ENCODE measurements at regions not wholly inside any gene's neighbourhood (a gene's known extent, or its start where the extent isn't known, plus 50 kb on each side); places are given as distances from the start of the nearest gene placed in this dataset.
"Not testable (repeated sequence)": the region's sequence is repeated elsewhere in the genome, so short reads cannot be mapped to it uniquely, and the experiment has no call there.

GRCh38 chr16:72654535-72654934, 393.4 kb downstream of the ZFHX3 start:
- DNase-seq: no peak

- DNase-seq: no peak
These were observed 398.5 kb downstream of the ZFHX3 start for GRCh38 chr16:72649254-72649944.

- DNase-seq: no peak
These were observed 401.3 kb downstream of the ZFHX3 start for GRCh38 chr16:72646615-72647014.

DNA sequence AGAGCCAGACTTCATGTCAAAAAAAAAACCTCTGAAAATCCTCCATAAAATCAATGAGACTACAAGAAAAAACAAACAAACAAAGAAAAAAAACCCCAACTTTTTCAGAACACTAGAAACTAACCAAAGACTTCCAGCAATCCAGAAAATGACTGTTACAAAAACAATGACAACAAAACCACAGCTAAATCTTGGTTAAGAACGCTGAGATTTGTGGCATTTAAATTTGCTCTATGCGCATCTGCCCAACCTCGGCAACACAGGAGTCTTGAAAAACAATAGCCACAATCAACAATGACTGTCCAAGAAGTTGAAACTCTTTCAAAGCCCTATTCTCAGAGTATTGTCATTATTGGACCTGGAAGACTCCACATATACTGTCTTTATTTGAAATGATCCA, 402.4 kb downstream of the ZFHX3 start:
- no peak for DNase-seq

DNA sequence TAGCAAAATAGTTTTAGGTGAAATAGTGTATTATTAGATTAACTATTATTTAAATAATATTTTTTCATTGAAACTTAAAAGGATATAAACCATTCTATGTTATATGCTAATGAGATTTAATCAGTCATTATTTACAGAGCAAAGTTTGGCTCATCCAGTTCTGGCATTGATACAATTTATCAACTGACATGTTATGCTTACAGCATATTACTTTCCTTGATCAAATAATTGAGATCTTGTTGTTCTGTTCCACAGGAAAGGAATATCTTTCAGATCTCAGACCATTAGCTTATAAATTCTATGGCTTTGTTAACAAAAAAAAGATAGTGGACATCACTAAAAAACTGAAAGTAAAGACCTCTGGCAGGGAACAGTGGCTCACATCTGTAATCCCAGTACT, 403.0 kb downstream of the ZFHX3 start:
- DNase-seq: no peak

DNA sequence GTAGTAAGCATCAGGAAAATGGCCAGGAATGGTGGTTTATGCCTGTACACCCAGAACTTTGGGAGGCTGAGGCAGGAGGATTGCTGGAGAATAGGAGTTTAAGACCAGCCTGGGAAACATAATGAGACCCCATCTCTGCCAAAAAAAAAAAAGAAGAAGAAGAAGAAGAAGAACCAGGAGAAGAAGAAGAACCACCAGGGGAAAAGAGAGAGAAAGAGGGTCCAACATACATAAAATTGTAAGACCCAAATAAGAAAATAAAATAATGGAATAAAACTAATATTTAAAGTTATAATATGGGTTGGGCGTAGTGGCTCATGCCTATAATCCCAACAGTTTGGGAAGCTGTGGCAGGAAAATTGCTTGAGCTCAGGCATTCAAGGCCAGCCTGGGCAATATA, 408.4 kb downstream of the ZFHX3 start:
- DNase-seq: no peak

GRCh38 chr16:72637306-72637705, 410.6 kb downstream of the ZFHX3 start:
- no peak for DNase-seq

GRCh38 chr16:72635694-72636093, 412.2 kb downstream of the ZFHX3 start:
- DNase-seq: no peak

DNA sequence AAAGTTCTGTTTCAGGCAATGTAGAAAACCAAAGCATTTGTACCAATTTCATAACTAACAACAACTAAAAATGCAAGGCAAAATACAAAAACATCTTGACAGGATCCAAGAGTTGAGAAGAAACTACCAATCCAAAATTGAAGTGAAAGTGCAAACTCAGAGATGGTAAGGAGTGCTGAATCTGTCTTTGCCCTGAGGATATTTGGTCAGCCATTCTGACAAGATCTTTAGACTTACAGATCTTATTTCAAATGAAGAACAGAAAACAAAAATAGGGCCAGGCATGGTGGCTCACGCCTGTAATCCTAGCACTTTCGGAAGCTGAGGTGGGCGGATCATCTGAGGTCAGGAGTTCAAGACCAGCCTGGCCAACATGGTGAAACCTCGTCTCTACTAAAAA, 412.8 kb downstream of the ZFHX3 start:
- DNase-seq: no peak

- not testable (repeated sequence) for DNase-seq
These were observed 420.6 kb downstream of the ZFHX3 start for GRCh38 chr16:72627182-72627896.

- DNase-seq: no peak
These were observed 421.3 kb downstream of the ZFHX3 start for GRCh38 chr16:72626623-72627022.

DNA sequence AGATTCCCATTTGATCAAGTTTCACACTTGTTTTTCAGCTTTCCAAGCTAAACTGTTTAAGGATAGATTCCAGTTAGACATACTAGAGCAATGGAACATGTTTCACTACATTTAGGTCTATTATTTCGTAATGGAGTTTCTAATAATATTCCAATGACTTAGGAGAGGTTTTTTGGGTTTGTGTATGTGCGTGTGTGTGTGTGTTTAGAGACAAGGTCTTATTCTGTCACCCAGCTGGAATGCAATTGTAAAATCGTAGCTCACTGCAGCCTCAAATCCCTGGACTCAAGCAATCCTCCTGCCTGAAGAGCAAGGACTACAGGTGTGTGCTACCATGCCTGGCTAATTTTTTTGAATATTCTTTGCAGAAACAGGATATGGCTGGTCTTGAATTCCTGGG, 426.3 kb downstream of the ZFHX3 start:
- DNase-seq: no peak

GRCh38 chr16:72620853-72621252, 427.1 kb downstream of the ZFHX3 start:
- DNase-seq: no peak

DNA sequence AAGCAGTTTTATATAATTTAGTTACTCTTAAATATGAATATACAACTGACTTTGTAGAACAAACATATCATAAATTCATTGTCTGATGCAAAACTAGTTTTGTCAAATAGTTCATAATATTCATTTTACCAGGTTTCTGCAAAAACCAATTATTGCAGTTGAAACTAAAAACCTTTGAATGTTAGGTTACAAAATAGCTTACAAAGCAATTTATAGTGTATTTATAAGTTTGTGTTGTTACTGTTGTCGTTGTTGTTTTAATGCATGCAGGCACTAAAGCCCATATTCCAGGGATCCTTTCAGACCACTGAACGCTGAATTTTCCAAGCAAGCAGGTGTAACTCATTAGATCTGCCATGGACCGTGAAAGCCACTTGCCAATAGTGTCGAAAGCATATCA, 427.6 kb downstream of the ZFHX3 start:
- no peak for DNase-seq

DNA sequence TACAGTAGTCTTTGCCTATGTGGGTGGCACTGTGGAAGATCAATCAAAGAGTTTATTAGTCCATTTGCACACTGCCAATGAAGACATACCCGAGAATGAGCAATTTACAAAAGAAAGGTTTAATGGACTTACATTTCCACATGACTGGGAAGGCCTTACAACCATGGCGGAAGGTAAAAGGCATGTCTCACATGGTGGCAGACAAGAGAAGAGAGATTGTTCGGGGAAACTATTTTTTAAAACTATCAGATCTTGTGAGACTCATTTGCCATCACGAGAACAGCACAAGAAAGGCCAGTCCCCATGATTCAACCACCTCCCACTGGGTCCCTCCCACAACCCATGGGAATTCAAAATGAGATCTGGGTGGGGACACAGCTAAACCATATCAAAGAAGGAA, 432.1 kb downstream of the ZFHX3 start:
- DNase-seq: no peak

GRCh38 chr16:72612718-72613117, 435.2 kb downstream of the ZFHX3 start:
- DNase-seq: no peak

GRCh38 chr16:72612256-72612655, 435.7 kb downstream of the ZFHX3 start:
- no peak for DNase-seq

DNA sequence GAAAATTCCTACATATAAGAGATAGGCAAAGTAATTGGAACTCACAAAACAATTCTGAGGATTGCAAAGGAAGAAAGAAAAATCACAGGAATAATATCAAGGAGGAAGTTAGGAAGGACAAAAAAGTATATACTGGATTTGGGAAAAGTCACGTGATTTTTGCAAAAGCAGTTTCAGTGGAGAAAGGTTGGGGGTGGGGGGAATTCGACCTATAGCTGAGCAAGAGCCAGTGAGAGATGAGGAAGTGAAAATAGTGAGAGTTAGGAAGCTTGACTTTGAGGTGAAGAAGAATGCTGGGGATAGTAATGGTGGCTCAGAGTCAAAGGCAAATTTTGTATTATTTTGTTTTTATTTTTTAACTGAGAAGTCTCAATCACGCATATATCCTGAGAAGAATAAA, 438.0 kb upstream of the PMFBP1 start:
- DNase-seq: no peak

GRCh38 chr16:72609066-72609465, 437.1 kb upstream of the PMFBP1 start:
- no peak for DNase-seq

DNA sequence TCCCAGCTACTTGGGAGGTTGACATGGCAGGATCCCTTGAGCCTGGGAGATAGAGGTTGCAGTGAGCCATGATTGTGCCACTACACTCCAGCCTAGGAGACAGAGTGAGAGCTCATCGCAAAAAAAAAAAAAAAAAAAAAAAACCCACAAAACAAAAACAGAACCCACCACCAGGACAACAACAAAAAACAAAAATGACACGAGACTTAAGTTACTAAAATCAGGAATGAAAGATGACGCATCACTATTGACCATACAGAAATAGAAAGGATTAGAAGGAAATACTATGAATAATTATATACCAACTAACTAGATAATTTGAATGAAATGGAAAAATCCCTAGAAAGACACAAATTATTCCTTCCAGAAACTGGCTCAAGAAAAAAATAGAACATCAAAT, 432.4 kb upstream of the PMFBP1 start:
- DNase-seq: no peak

- DNase-seq: no peak
These were observed 430.5 kb upstream of the PMFBP1 start for GRCh38 chr16:72602499-72602898.

- DNase-seq: no peak
These were observed 426.7 kb upstream of the PMFBP1 start for GRCh38 chr16:72598696-72599095.

- no peak for DNase-seq
These were observed 426.0 kb upstream of the PMFBP1 start for GRCh38 chr16:72597938-72598337.

DNA sequence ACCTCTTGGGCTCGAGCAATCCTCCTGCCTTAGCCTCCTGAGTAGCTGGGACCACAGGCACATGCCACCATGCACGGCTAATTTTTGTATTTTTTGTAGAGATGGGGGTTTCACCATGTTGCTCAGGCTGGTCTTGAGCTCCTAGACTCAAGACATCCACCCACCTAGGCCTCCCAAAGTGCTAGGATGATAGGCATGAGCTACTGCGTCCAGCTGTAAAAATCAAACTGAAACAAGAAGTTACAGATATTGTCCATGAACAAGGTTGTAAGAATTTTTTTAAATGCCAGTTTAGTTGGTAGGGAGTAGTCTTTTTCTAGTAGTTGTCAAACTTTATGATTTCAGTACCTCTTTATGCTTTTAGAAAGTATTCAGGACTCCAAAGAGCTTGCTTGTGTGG, 424.4 kb upstream of the PMFBP1 start:
- DNase-seq: no peak
